SU-DHL-6 (cell line): ENCODE measurements at regions not wholly inside any gene's neighbourhood (a gene's known extent, or its start where the extent isn't known, plus 50 kb on each side); places are given as distances from the start of the nearest gene placed in this dataset.

Experiments used
- CTCF ChIP-seq: fragments of 200-600 bp; sonication (generic); IDR thresholded peaks from one replicate; pipeline ENCODE4 v1.5.1; 2017; ENCODE audit warnings: antibody characterized with exemption, mild to moderate bottlenecking, low read length, moderate library complexity; ENCODE audit not compliant: insufficient read depth, poor library complexity, severe bottlenecking
- EZH2phosphoT487 ChIP-seq: fragments of 200-600 bp; sonication (generic), shearing (Covaris generic); conservative IDR thresholded peaks from 2 replicates; pipeline ENCODE4 v1.6.1; 2018; ENCODE audit warnings: mild to moderate bottlenecking, antibody characterized with exemption, low read length, moderate library complexity, mixed read lengths

GRCh38 chr1:55673416-55673815 lies 458.3 kb upstream of the USP24 start:
- TF ChIP-seq CTCF (no peak), EZH2phosphoT487 (no peak)
